ENCODE measurements at regions not wholly inside any gene's neighbourhood (a gene's known extent, or its start where the extent isn't known, plus 50 kb on each side); places are given as distances from the start of the nearest gene placed in this dataset.
"Not testable (repeated sequence)": the region's sequence is repeated elsewhere in the genome, so short reads cannot be mapped to it uniquely, and the experiment has no call there.

GRCh38 chr2:7161501-7161900 lies 244.3 kb downstream of the RNF144A start:
- no peak for DNase-seq (ENCODE audit: extremely low spot score)
- H3K27ac ChIP-seq (replicated peaks in 1 of 4), result no peak overlapping the region
- TF ChIP-seq POLR2AphosphoS5 (IDR thresholded peaks at IDR 0.05) (no peak), POLR2A (IDR thresholded peaks at IDR 0.05; ENCODE audit: low read depth) (no peak)
- TF ChIP-seq, protein P1, sequence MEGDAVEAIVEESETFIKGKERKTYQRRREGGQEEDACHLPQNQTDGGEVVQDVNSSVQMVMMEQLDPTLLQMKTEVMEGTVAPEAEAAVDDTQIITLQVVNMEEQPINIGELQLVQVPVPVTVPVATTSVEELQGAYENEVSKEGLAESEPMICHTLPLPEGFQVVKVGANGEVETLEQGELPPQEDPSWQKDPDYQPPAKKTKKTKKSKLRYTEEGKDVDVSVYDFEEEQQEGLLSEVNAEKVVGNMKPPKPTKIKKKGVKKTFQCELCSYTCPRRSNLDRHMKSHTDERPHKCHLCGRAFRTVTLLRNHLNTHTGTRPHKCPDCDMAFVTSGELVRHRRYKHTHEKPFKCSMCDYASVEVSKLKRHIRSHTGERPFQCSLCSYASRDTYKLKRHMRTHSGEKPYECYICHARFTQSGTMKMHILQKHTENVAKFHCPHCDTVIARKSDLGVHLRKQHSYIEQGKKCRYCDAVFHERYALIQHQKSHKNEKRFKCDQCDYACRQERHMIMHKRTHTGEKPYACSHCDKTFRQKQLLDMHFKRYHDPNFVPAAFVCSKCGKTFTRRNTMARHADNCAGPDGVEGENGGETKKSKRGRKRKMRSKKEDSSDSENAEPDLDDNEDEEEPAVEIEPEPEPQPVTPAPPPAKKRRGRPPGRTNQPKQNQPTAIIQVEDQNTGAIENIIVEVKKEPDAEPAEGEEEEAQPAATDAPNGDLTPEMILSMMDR (IDR thresholded peaks at IDR 0.05), result no peak
- H3K27me3 ChIP-seq, result no peaks in the 10 kb centered on the region
- 88% methylated on average over 2 of the region's 2 CpGs for WGBS
- intact Hi-C loops (cut with DNase I), result no loop called here
- no peaks in the 10 kb centered on the region for H3K9me3 ChIP-seq
- H3K4me1 ChIP-seq, result no peaks in the 10 kb centered on the region
- no peak overlapping the region for H3K4me3 ChIP-seq
- H3K36me3 ChIP-seq, result no peaks in the 10 kb centered on the region

DNA sequence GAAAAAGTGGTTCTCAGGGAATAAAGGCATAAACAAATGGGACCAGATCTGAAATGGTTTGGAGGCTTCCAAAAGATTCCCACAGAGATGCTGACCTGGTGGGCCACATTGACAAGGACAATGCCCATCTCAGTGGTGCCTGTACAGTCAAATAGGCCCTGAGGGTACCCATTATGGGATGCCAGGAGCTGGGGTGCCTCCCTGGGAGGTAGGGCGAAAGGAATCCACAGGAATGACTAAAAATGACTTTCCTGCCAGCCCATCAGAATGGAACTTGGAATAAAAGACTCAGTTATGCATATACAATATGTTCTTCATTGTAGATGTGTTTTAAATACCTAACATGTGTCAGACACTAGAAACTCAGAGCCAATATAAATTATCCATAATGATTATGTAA lies 248.5 kb downstream of the RNF144A start:
- TF ChIP-seq POLR2AphosphoS5 (IDR thresholded peaks at IDR 0.05) (no peak), EP300 (IDR thresholded peaks at IDR 0.05) (no peak)
- TF ChIP-seq, protein P1 (IDR thresholded peaks at IDR 0.05), result no peak
- H3K4me1 ChIP-seq, result no peaks in the 10 kb centered on the region
- H3K9me3 ChIP-seq, result no peaks in the 10 kb centered on the region
- H3K36me3 ChIP-seq, result no peaks in the 10 kb centered on the region
- intact Hi-C loops (cut with DNase I), result no loop called here
- H3K27me3 ChIP-seq, result no peaks in the 10 kb centered on the region
- no peak for DNase-seq (ENCODE audit: extremely low spot score)
- 80% methylated on average over 1 of the region's 1 CpG for WGBS
- no peak overlapping the region for H3K4me3 ChIP-seq
- no peak overlapping the region for H3K27ac ChIP-seq (replicated peaks in 1 of 4)

GRCh38 chr2:7167801-7168411 lies 250.7 kb downstream of the RNF144A start:
- Histone ChIP-seq H3K4me3 (no peak overlapping the region), H3K27me3 (no peaks in the 10 kb centered on the region), H3K36me3 (no peaks in the 10 kb centered on the region), H3K27ac (replicated peaks in 1 of 4) (no peak overlapping the region), H3K4me1 (no peaks in the 10 kb centered on the region), H3K9me3 (no peaks in the 10 kb centered on the region)
- intact Hi-C loops (cut with DNase I), result no loop called here
- no peak for DNase-seq (ENCODE audit: extremely low spot score)
- TF ChIP-seq, protein P1 (IDR thresholded peaks at IDR 0.05), result no peak
- TF ChIP-seq POLR2A (IDR thresholded peaks at IDR 0.05; ENCODE audit: low read depth) (no peak), POLR2AphosphoS5 (IDR thresholded peaks at IDR 0.05) (no peak), EP300 (IDR thresholded peaks at IDR 0.05) (no peak)
- 92% methylated on average over 6 of the region's 6 CpGs for WGBS

- Histone ChIP-seq H3K4me1 (no peaks in the 10 kb centered on the region), H3K27ac (replicated peaks in 1 of 4) (no peak overlapping the region), H3K4me3 (no peak overlapping the region), H3K27me3 (no peaks in the 10 kb centered on the region), H3K36me3 (no peaks in the 10 kb centered on the region), H3K9me3 (no peaks in the 10 kb centered on the region)
- 82% methylated on average over 6 of the region's 6 CpGs for WGBS
- no peak for DNase-seq (ENCODE audit: extremely low spot score)
- intact Hi-C loops (cut with DNase I), result no loop called here
- TF ChIP-seq, protein P1 (IDR thresholded peaks at IDR 0.05), result no peak
- no peak for TF ChIP-seq POLR2A (IDR thresholded peaks at IDR 0.05; ENCODE audit: low read depth)
- TF ChIP-seq POLR2AphosphoS5 (IDR thresholded peaks at IDR 0.05), result no peak
- TF ChIP-seq EP300 (IDR thresholded peaks at IDR 0.05), result no peak
These were observed 252.4 kb downstream of the RNF144A start for GRCh38 chr2:7169593-7169992.

DNA sequence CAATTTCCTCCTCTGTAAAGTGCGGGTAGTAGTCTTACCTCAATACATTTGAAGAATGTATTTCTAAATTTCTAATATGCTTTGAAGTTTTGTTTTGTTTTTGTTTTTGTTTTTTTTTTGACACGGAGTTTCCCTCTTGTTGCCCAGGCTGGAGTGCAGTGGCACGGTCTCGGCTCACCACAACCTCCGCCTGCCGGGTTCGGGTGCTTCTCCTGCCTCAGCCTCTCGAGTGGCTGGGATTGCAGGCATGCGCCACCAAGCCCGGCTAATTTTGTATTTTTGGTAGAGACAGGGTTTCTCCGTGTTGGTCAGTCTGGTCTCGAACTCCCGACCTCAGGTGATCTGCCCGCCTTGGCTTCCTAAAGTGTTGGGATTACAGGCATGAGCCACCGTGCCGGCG lies 261.8 kb downstream of the RNF144A start:
- H3K27ac ChIP-seq (replicated peaks in 1 of 4); H3K4me1 ChIP-seq; DNase-seq (ENCODE audit: extremely low spot score); H3K9me3 ChIP-seq; H3K36me3 ChIP-seq; intact Hi-C loops (cut with DNase I); H3K4me3 ChIP-seq; H3K27me3 ChIP-seq: not testable (repeated sequence)
- WGBS, result 88% methylated on average over 14 of the region's 17 CpGs

Data from esophagus muscularis mucosa (tissue), 4 donors.